ENCODE measurements at regions not wholly inside any gene's neighbourhood (a gene's known extent, or its start where the extent isn't known, plus 50 kb on each side); places are given as distances from the start of the nearest gene placed in this dataset.

DNA sequence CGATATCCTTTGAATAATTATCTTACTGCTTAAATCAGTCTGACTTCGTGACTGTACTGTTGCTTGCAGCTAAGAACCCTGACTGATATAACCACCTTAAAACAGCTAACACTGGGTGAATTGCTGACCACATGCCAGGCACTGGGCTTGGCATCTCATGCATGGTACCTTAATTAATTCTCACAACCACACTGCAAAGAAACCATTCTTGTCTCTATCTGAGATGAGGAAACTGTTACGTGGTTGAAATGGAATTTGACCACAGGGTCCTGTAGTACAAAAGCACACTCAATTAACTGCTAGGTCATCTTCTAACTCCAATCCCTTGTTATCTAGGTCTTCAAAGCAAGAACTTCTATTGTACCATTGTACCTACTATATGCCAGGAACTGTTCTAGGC lies 92.7 kb upstream of the PRICKLE2 start:
- no peak overlapping the region for H3K4me2 ChIP-seq (replicated peaks; ENCODE audit: extremely low read depth, low read length, poor library complexity, severe bottlenecking)
- no peaks in the 10 kb centered on the region for H3K4me1 ChIP-seq (ENCODE audit: control insufficient read depth in 1 of 2, insufficient read depth in 2 of 2, low read length in 2 of 2)
- no peak overlapping the region for H3K4me3 Mint-ChIP-seq
- H3K9ac ChIP-seq (ENCODE audit: insufficient read depth, low read length, poor library complexity, severe bottlenecking), result no peak overlapping the region
- H3K27me3 Mint-ChIP-seq (ENCODE audit: low read depth in 3 of 3), result peaks cover 0 to 2% (median 2%) of the 10 kb centered on the region in 3 donors
- H4K20me1 ChIP-seq (ENCODE audit: insufficient read depth, low read length), result no peaks in the 10 kb centered on the region
- H3K4me1 Mint-ChIP-seq, result no peaks in the 10 kb centered on the region
- no peaks in the 10 kb centered on the region for H3K36me3 Mint-ChIP-seq
- H3K9me3 ChIP-seq (replicated peaks in 1 of 2; ENCODE audit: control insufficient read depth in 1 of 2, insufficient read depth in 1 of 2, low read length in 2 of 2), result no peaks in the 10 kb centered on the region
- 83% methylated on average over 2 of the region's 3 CpGs for WGBS (ENCODE audit: insufficient coverage)
- H3K4me3 ChIP-seq (replicated peaks in 1 of 3; ENCODE audit: low read depth in 2 of 3, low read length in 3 of 3), result no peak overlapping the region
- no peak overlapping the region for H3K27ac Mint-ChIP-seq
- H3K27ac ChIP-seq (ENCODE audit: low read depth in 1 of 2, low read length in 2 of 2), result no peak overlapping the region
- peaks cover 0 to 6% (median 0%) of the 10 kb centered on the region in 7 donors for H3K9me3 Mint-ChIP-seq
- intact Hi-C loops (cut with micrococcal nuclease), result no loop called here
- no peaks in the 10 kb centered on the region for H3K27me3 ChIP-seq (ENCODE audit: control insufficient read depth in 2 of 2, insufficient read depth in 2 of 2, low read length in 2 of 2)
- no peak for DNase-seq
- no peak overlapping the region for H2AFZ ChIP-seq (ENCODE audit: insufficient read depth, low read depth, low read length, poor library complexity, severe bottlenecking)
- TF ChIP-seq, protein P1, sequence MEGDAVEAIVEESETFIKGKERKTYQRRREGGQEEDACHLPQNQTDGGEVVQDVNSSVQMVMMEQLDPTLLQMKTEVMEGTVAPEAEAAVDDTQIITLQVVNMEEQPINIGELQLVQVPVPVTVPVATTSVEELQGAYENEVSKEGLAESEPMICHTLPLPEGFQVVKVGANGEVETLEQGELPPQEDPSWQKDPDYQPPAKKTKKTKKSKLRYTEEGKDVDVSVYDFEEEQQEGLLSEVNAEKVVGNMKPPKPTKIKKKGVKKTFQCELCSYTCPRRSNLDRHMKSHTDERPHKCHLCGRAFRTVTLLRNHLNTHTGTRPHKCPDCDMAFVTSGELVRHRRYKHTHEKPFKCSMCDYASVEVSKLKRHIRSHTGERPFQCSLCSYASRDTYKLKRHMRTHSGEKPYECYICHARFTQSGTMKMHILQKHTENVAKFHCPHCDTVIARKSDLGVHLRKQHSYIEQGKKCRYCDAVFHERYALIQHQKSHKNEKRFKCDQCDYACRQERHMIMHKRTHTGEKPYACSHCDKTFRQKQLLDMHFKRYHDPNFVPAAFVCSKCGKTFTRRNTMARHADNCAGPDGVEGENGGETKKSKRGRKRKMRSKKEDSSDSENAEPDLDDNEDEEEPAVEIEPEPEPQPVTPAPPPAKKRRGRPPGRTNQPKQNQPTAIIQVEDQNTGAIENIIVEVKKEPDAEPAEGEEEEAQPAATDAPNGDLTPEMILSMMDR (IDR thresholded peaks at IDR 0.05), result no peak
- no peaks in the 10 kb centered on the region for H3K36me3 ChIP-seq (replicated peaks in 1 of 2; ENCODE audit: control insufficient read depth in 1 of 2, insufficient read depth in 2 of 2, low read length in 2 of 2)
- no peaks in the 10 kb centered on the region for H3K79me2 ChIP-seq (ENCODE audit: insufficient read depth, low read length)

DNA sequence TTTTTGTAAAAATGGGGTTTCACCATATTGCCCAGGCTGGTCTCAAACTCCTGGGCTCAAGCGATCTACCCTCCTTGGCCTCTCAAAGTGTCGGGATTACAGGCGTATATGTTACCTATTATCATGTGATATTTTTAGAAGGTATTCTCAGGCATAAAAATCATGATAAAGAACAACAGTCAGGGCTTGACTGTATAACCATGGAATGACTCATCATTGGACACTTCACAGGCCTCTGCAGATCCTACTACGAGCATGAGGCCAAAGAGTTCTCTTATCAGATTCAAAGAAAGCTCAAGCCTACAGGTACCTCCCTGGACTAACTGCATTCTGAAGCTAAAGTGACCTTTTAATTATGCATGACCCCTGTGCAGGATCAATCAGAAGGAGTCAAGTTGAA lies 91.7 kb upstream of the PRICKLE2 start:
- Mint-ChIP-seq H3K36me3 (no peaks in the 10 kb centered on the region), H3K4me3 (no peak overlapping the region), H3K27ac (no peak overlapping the region), H3K27me3 (ENCODE audit: low read depth in 3 of 3) (peaks cover 0 to 2% (median 0%) of the 10 kb centered on the region in 3 donors), H3K4me1 (no peaks in the 10 kb centered on the region), H3K9me3 (peaks cover 0 to 6% (median 0%) of the 10 kb centered on the region in 7 donors)
- WGBS (ENCODE audit: insufficient coverage), result 100% methylated on average over 1 of the region's 4 CpGs
- TF ChIP-seq, protein P1 (IDR thresholded peaks at IDR 0.05), result no peak
- Histone ChIP-seq H2AFZ (ENCODE audit: insufficient read depth, low read depth, low read length, poor library complexity, severe bottlenecking) (no peak overlapping the region), H3K27me3 (ENCODE audit: control insufficient read depth in 2 of 2, insufficient read depth in 2 of 2, low read length in 2 of 2) (no peaks in the 10 kb centered on the region), H3K4me2 (replicated peaks; ENCODE audit: extremely low read depth, low read length, poor library complexity, severe bottlenecking) (no peak overlapping the region), H3K9ac (ENCODE audit: insufficient read depth, low read length, poor library complexity, severe bottlenecking) (no peak overlapping the region), H3K36me3 (replicated peaks in 1 of 2; ENCODE audit: control insufficient read depth in 1 of 2, insufficient read depth in 2 of 2, low read length in 2 of 2) (no peaks in the 10 kb centered on the region), H3K27ac (ENCODE audit: low read depth in 1 of 2, low read length in 2 of 2) (no peak overlapping the region), H4K20me1 (ENCODE audit: insufficient read depth, low read length) (no peaks in the 10 kb centered on the region), H3K79me2 (ENCODE audit: insufficient read depth, low read length) (no peaks in the 10 kb centered on the region), H3K4me1 (ENCODE audit: control insufficient read depth in 1 of 2, insufficient read depth in 2 of 2, low read length in 2 of 2) (no peaks in the 10 kb centered on the region), H3K9me3 (replicated peaks in 1 of 2; ENCODE audit: control insufficient read depth in 1 of 2, insufficient read depth in 1 of 2, low read length in 2 of 2) (no peaks in the 10 kb centered on the region), H3K4me3 (replicated peaks in 1 of 3; ENCODE audit: low read depth in 2 of 3, low read length in 3 of 3) (no peak overlapping the region)
- no peak for DNase-seq
- intact Hi-C loops (cut with micrococcal nuclease), result no loop called here

All from CD14-positive monocyte (primary cell).